GM18499 (cell line): ENCODE measurements at regions not wholly inside any gene's neighbourhood (a gene's known extent, or its start where the extent isn't known, plus 50 kb on each side); places are given as distances from the start of the nearest gene placed in this dataset.

ENCODE experiments used
- ATAC-seq: cut with Tn5 transposase; IDR thresholded peaks from one replicate; pipeline ENCODE4 v1.9.1; 2021; ENCODE audit warnings: moderate number of reproducible peaks; ENCODE audit not compliant: insufficient read depth, unreplicated experiment

DNA sequence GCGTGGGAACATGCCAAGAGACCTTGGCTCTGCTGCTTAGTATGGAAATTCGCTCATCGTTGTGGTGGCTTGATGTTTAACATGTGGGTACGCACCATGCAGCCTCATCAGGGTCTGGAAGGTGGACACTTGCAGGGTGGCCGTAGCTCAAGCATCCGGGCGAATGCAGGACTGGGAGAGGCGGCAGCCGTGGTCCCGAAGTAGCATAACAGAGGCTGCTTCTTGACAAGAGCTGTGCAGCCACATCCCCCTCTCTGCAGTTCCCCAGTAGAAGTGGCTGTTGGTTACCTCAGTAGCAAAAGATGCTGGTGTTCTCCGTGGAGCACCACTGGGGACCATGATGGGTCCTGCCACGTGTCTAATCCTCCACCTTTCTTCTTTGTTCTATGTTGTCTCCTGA lies 195.0 kb downstream of the THBS2 start:
- ATAC-seq: no peak

GRCh38 chr6:169052462-169052861 lies 201.2 kb downstream of the THBS2 start:
- ATAC-seq: no peak

- ATAC-seq: no peak
Observed at GRCh38 chr6:169051371-169051770, 202.3 kb downstream of the THBS2 start.

DNA sequence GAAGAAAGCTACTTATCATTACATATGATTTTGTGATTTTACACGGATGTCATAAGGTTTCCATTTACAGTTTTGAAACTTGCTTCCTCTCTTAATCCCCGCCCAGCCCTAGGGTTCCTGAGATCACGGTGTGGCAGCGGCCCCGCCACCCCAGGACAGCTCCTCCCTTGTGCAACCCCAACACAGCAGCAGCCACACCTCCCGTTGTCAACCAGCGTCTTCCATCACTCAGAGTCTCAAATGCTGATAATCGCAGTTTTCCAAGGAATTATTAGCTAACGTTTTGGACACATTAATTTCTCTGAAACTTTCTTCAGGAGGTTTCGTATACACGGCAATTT lies 204.8 kb downstream of the THBS2 start:
- no peak for ATAC-seq

GRCh38 chr6:169048185-169048864 lies 205.3 kb downstream of the THBS2 start:
- no peak for ATAC-seq

DNA sequence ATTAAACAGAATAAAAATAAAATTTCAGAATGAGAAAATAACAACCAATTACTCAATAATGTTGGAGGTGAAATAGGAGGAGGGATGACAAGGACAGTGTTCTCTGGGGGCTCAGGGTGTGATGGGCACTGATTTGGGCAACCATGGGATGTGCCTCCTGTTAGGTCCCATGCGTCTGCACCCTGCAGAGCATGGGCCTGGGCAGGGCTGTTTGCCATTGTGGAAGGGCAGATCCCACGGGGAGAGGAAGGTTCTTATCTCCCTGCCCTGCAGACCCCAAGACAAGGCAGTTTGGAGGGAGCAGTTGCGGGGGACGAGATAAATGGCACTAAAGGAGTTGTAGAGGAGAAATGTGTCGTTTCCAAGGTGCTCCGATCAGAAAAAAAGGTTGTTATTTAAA lies 206.3 kb downstream of the THBS2 start:
- no peak for ATAC-seq

- ATAC-seq: no peak
Observed at GRCh38 chr6:169046483-169047192, 207.0 kb downstream of the THBS2 start.

DNA sequence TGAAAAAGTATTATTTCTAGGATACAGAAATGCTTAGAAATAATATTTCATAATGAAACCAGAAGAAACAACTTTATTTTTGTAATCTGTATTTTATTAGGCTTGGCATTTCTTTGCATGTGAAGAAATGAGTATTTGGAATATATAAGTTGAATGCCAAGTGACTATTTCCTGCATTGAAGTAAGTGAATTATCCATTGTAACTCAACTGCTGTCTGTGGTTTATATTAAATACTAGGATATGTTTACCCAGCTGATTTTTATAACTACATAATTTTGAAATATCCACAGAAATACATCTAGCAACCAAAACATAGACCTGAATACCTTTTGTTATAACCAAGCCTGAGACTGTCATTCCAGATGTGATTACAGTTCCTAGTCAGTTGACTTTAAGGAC lies 207.6 kb downstream of the THBS2 start:
- no peak for ATAC-seq

DNA sequence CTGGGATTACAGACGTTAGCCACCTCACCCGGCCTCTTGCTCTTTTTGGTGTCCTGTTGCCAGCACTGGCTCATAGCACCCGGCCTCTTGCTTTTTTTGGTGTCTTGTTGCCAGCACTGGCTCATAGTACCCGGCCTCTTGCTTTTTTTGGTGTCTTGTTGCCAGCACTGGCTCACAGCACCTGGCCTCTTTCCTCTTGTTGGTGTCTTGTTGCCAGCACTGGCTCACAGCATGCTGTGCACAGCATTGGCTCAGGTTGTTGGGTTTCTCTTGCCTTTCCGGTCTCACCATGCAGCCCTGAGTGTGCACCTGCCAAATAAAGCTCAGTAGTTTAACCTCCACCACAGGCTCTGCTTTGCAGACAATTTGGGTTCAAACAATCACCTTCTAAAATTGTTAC lies 208.2 kb downstream of the THBS2 start:
- ATAC-seq: no peak

- no peak for ATAC-seq
Observed at GRCh38 chr6:169044381-169045230, 209.0 kb downstream of the THBS2 start.

- no peak for ATAC-seq
Observed at GRCh38 chr6:169042061-169042460, 211.6 kb downstream of the THBS2 start.

DNA sequence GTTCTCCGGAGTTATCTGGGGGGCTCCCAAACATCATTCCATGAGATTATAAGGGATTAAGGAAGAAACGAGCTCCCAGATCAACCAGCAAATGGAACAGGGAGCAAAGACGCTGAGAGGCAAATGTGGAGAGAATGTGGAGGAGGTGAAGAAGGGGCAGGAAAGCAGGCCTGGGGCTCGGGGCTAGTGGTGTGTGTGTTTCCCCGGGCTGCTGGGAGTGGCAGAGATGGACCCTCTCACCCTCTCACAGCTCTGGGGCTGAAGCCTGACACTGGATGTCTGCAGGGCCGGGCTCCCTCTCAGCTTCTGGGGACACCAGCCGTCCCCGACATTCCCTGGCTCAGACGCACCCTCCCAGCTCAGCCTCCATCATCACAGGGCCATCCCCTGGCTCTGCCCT lies 212.6 kb downstream of the THBS2 start:
- no peak for ATAC-seq

DNA sequence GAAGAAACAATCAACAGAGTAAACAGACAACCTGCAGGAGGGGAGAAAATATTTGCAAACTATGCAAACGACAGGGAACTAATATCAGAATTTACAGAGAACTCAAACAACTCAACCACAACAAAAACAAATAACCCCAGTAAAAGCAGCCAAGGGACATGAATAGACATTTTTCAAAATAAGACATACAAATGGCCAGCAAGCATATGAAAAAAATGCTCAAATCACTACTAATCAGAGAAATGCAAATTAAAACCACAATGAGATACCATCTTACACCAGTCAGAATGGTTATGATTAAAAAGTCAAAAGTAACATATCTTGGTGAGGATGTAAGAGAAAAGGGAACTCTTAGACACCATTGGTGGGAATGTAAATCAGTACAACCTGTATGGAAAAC lies 215.0 kb downstream of the THBS2 start:
- ATAC-seq: no peak

DNA sequence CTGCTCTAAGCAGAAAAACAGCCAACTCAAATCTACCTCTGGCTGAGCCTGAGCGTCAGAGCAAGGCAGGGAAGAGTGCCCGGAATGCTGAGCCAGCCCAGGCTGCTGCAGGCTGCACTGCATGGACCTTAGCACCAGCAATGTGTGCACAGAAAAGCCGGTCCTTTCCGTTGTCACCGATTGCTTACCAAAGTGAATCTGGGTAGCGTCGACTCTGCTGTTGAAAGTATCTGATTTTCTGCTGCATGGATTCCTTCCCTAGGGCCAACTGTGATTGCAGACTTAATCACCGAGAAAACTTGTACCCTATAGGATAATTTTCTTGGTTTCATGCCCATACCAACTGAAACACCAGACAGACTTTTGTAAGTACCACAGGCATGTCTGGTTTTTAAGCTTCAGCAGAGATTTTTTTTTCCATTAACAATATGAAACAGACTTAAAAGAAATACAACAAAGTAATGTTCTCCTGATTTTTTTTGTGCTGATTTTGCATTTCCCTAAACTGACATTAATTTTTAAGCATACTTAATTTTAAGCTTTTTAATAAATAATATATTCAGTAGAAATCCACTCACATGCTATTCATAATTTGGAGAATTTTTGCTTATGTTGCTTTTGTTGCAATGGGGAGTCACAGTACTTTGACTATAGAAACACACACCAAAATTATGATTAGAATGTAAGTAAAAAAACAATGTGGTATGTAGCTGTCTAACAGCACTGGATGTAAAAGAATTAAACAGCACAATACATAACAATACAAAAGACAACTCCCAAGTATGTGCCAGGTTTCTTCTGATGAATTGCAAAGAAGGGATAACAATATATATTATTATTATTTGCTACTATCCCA lies 218.0 kb downstream of the THBS2 start:
- ATAC-seq: no peak

DNA sequence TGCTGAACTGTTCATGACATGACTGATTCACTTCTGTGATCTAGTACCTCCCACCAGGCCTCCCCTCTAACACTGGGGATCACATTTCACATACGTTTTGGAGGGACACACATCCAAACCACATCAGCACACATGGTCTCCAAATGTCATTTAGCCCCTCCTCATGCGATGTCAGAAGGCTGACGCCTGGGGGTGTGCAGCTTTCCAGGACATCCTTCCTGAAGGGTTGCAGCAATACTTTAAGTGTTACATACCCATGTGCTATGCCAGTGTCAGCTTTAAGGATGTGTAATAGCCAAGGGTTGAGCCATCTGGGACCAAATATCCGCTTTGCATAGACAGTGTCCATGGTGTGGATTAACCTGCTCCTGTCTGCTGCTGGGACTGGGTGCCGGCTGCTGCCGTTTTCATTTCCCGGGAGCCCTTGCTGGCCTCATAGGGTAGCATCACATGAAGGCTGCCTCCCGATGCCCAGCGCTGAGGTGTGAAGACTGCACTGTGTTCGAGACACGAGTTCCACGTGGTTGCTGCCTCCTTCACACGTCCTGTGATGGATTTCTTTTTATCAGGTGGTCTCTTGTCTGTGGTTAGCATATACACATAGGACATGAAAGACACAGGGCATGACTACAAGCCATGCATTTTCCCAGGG lies 219.0 kb downstream of the THBS2 start:
- ATAC-seq: no peak

GRCh38 chr6:169029861-169030260 lies 223.8 kb downstream of the THBS2 start:
- no peak for ATAC-seq

GRCh38 chr6:169028343-169028742 lies 225.3 kb downstream of the THBS2 start:
- no peak for ATAC-seq

GRCh38 chr6:169026175-169026574 lies 227.5 kb downstream of the THBS2 start:
- ATAC-seq: no peak

DNA sequence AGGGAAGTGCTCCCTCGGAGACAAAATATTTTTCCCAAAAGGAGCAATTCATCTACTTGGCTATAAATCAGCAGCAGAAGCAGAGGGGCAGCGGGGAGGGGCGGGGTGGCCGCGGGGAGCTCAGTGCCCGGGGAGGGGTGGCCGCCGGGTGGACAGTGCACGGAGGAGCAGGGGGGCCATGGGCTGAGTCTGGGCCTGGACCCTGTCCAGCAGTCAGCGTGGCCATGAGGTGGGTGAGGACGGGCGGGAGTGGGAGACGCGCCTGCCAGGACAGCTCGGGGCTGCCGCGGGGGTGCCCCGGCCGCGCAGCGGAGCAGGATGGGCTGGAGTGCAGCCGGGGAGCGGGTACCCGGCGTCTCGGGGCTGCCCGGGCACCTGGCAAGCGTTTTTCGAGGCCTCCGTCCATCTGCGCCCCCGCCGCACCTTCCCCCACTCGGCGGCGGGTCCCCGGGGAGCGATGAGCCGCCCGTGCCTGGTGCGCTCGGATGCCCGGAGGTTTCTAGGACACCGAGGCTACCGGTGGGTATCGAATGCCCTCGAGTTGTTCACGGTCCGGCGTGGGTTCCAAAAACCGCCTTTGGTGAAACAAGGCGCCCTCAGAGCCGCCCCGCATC lies 229.5 kb downstream of the THBS2 start:
- ATAC-seq: no peak
